HEK293T (cell line): ENCODE measurements at regions not wholly inside any gene's neighbourhood (a gene's known extent, or its start where the extent isn't known, plus 50 kb on each side); places are given as distances from the start of the nearest gene placed in this dataset.
"Not testable (repeated sequence)": the region's sequence is repeated elsewhere in the genome, so short reads cannot be mapped to it uniquely, and the experiment has no call there.

Experiments used
- CTCF ChIA-PET: fragments of 350-600 bp; formaldehyde crosslinking; extraction: SDS; loops from one replicate; lab custom pipeline; 2021; ENCODE audit warnings: antibody characterized with exemption, inconsistent platforms; lab: Yijun Ruan, JAX
- POLR2A ChIA-PET: fragments of 350-600 bp; formaldehyde crosslinking; extraction: SDS; loops from one replicate; lab custom pipeline; 2020; ENCODE audit warnings: antibody characterized with exemption, inconsistent platforms; lab: Yijun Ruan, JAX
- DNase-seq: peaks from one replicate; pipeline ENCODE4 v3.0.0; 2012; ENCODE audit warnings: mixed read lengths; ENCODE audit errors: extremely low spot score
- ARNT ChIP-seq: fragments of 450-650 bp; IDR thresholded peaks from 2 replicates; pipeline ENCODE4 v1.6.1; 2017; ENCODE audit warnings: mild to moderate bottlenecking
- BHLHE40 ChIP-seq: fragments of 450-650 bp; IDR thresholded peaks from 2 replicates; pipeline ENCODE4 v1.6.1; 2016; ENCODE audit warnings: mild to moderate bottlenecking, moderate library complexity, borderline replicate concordance
- CTBP1 ChIP-seq: fragments of 450-650 bp; IDR thresholded peaks from 2 replicates; pipeline ENCODE4 v1.6.1; 2016; ENCODE audit warnings: borderline replicate concordance
- ELF4 ChIP-seq: fragments of 450-650 bp; IDR thresholded peaks from 2 replicates; pipeline ENCODE4 v1.6.1; 2017; ENCODE audit warnings: antibody characterized with exemption
- FOXA1 ChIP-seq: fragments of 450-650 bp; IDR thresholded peaks from 2 replicates; pipeline ENCODE4 v1.6.1; 2016; ENCODE audit warnings: mild to moderate bottlenecking
- FOXK2 ChIP-seq: fragments of 450-650 bp; IDR thresholded peaks from 2 replicates; pipeline ENCODE4 v1.6.1; 2016; ENCODE audit warnings: mild to moderate bottlenecking
- FOXM1 ChIP-seq: fragments of 450-650 bp; IDR thresholded peaks from 2 replicates; pipeline ENCODE4 v1.6.1; 2017; ENCODE audit warnings: mild to moderate bottlenecking, borderline replicate concordance
- HDGF ChIP-seq: fragments of 450-650 bp; IDR thresholded peaks from 2 replicates; pipeline ENCODE4 v1.6.1; 2017; ENCODE audit warnings: antibody characterized with exemption, borderline replicate concordance
- L3MBTL2 ChIP-seq: fragments of 450-650 bp; conservative IDR thresholded peaks from 2 replicates; pipeline ENCODE4 v1.6.1; 2016; ENCODE audit warnings: mild to moderate bottlenecking
- LEF1 ChIP-seq: fragments of 450-650 bp; IDR thresholded peaks from 2 replicates; pipeline ENCODE4 v1.6.1; 2017; ENCODE audit warnings: mild to moderate bottlenecking, borderline replicate concordance
- NFRKB ChIP-seq: fragments of 450-650 bp; IDR thresholded peaks from 2 replicates; pipeline ENCODE4 v1.6.1; 2016; ENCODE audit warnings: mild to moderate bottlenecking, moderate library complexity
- SP1 ChIP-seq: fragments of 450-650 bp; IDR thresholded peaks from 2 replicates; pipeline ENCODE4 v1.6.1; 2017
- SUZ12 ChIP-seq: fragments of 450-650 bp; IDR thresholded peaks from 2 replicates; pipeline ENCODE4 v1.6.1; 2016; ENCODE audit warnings: mild to moderate bottlenecking
- TARDBP ChIP-seq: fragments of 450-650 bp; IDR thresholded peaks from 2 replicates; pipeline ENCODE4 v1.6.1; 2016
- ZNF384 ChIP-seq: fragments of 450-650 bp; IDR thresholded peaks from 2 replicates; pipeline ENCODE4 v1.6.1; 2016
- TF ChIP-seq, protein P1 (sequence below): fragments of 450-650 bp; IDR thresholded peaks from 2 replicates; pipeline ENCODE4 v1.6.1; 2016

GRCh38 chr2:89849731-89850130 lies 1158.3 kb downstream of the RPIA start:
- ChIA-PET CTCF (no interaction called here), POLR2A (no interaction called here)
- no peak for TF ChIP-seq ZNF384
- no peak for DNase-seq

DNA sequence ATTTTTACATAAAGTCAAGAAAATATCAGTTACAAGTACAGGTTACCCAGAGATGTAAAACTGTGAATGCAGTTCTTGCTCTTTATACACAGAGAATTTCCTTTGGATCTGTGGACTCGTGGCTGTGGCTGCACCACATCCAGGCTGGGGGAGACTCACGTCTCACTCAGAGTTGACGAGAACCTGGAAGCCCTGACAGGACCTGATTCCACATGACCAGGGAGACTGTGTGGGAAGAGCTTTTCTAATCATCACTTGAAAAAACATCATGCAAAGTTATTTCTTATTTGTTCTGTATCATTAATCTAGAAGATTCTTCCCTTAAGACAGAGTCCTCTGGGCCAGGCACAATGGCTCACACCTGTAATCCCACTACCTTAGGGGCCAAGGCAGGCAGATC lies 1159.0 kb downstream of the RPIA start:
- ChIA-PET CTCF (no interaction called here), POLR2A (no interaction called here)
- TF ChIP-seq FOXK2 (no peak), SUZ12 (no peak), ELF4 (no peak), TARDBP (no peak), FOXM1 (no peak), HDGF (no peak), SP1 (no peak), BHLHE40 (no peak), LEF1 (no peak)
- TF ChIP-seq, protein P1, sequence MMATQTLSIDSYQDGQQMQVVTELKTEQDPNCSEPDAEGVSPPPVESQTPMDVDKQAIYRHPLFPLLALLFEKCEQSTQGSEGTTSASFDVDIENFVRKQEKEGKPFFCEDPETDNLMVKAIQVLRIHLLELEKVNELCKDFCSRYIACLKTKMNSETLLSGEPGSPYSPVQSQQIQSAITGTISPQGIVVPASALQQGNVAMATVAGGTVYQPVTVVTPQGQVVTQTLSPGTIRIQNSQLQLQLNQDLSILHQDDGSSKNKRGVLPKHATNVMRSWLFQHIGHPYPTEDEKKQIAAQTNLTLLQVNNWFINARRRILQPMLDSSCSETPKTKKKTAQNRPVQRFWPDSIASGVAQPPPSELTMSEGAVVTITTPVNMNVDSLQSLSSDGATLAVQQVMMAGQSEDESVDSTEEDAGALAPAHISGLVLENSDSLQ = no peak
- no peak for DNase-seq

DNA sequence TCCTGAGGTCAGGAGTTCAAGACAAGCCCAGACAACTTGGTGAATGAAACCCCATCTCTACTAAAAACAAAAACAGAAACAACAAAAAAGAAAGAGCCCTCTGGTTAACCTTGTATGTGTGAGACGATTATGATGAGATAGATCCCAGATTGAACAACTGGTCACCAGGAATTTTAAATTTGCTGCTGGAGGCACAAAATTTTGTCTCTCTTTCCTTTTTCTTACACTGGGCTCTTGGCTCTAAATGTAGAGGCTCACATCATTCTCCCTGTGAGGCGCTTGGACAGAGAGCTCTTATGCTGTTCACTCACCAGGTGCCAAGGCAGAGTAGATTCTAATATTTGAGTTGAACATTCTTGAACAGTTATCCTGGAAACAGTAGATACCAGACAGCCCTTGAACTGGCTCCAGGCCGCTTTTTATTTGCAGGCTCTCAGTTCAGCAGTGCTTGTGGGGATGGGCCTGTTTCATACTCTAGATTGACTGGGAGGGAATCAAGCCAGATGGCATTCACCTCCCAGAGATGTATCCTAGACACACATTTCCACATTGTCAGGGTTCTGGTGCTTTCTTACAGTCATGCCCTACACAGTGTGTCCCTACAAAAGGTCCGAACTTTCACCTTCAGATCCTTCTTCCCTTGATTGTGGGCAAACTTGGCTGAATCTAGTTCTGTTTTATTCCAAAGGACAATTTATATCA lies 1159.6 kb downstream of the RPIA start:
- no peak for DNase-seq
- ChIA-PET POLR2A (no interaction called here), CTCF (no interaction called here)
- TF ChIP-seq NFRKB (no peak), CTBP1 (no peak), ZNF384 (no peak), FOXA1 (no peak), L3MBTL2 (no peak), FOXM1 (no peak), BHLHE40 (no peak), ARNT (no peak), FOXK2 (no peak), HDGF (no peak), SUZ12 (no peak), TARDBP (no peak), ELF4 (no peak), SP1 (no peak)
- TF ChIP-seq, protein P1 = no peak

DNA sequence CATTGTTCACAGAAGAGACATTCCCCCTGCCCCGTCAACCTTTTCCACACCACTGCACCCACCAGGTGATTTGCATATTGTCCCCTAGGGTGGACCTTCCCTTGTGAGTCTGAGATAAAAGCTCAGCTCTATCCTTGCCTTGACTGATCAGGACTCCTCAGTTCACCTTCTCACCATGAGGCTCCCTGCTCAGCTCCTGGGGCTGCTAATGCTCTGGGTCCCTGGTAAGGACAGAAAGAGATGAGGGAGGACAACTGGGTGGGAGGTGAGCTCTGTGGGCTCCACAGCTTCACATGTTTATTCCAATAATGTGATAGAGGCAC lies 1160.1 kb downstream of the RPIA start:
- ChIA-PET CTCF (no interaction called here), POLR2A (no interaction called here)
- no peak for DNase-seq
- no peak for TF ChIP-seq FOXA1
- TF ChIP-seq NFRKB = no peak

DNA sequence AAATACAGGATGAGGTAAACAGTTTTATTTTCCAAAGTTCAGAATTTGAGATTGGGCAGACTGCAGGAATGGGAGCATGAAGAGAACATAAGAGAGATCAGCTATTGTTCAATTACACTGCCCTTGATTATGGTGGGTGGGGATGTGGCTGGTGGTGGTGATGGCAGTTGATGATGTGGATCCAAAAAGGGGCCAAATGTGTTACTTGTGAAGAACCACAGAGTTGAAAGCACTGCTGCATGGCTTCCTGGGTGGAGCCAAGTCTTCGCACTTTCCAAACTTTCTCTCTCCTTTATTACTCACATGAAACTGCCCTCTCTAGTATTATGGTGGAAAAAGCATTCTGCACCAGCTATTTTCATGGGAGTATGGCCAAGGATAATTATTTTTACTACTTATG lies 1162.0 kb downstream of the RPIA start:
- CTCF ChIA-PET, DNase-seq, POLR2A ChIA-PET: not testable (repeated sequence)

DNA sequence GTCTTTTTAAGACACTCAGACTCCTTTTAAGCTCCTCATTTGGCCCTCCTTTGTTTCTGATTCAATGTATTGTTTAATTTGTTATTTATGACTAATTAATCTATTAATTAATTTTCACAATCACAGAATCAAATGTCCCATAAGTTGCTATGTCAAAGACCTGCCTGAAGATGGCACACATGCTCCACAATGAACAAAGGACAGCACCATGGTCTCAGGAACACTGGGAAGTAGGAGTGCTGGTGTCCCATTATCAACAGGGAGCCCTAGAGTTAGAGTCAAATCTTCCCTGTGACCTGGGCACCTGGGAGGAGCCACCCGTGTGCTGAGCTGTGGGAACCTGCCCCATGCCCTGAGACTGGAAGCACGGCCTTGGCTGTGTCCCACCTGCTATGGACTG lies 1164.3 kb downstream of the RPIA start:
- DNase-seq, POLR2A ChIA-PET, CTCF ChIA-PET: not testable (repeated sequence)

DNA sequence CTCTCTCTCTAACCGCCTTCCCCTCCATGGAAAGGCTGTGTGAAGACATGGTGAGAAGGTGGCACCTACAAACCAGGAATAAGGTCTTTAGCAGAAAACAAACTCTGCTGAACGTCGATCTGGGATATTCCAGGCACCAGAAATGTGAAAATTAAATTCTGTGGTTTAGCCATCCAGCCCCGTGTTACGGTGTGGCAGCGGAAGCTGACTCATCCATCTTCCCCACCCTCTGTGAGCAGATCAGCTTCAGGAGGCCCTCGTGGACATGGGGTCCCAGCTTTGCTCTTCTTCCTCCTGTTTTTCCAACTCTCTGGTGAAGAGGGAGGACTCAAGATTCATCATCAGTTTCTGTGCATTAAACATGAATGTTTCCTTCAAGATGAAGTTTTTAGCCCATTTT lies 1164.8 kb downstream of the RPIA start:
- CTCF ChIA-PET, DNase-seq, POLR2A ChIA-PET: not testable (repeated sequence)

DNA sequence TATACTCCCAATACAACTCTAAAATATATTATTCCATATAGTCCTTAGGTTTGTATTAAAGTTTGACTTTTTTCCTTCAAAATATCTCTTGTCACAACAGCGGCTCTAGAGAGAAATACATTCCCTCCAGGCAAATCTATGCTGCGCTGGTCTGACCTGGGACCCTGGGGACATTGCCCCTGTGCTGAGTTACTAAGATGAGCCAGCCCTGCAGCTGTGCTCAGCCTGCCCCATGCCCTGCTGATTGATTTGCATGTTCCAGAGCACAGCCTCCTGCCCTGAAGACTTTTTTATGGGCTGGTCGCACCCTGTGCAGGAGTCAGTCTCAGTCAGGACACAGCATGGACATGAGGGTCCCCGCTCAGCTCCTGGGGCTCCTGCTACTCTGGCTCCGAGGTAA lies 1170.7 kb downstream of the RPIA start:
- POLR2A ChIA-PET, CTCF ChIA-PET, DNase-seq: not testable (repeated sequence)

DNA sequence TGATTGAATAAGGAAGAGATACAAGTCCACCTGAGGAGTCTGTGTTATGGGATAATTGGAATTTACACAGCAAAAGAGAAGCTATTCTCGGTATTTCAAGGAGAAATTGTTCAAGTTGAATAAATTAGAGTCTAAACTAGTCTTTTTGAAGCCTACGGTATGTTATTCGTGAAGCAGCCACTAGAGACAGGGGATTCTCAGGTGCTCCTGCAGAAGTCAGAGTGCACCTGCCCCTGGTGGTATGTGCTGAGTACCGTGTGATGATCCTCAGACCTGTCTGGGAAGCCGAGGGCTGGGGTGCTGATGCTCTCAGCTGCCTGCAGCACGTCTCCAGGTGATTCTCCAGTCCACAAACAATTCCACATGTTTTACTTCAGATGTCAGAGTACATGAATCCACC lies 1171.7 kb downstream of the RPIA start:
- POLR2A ChIA-PET, DNase-seq, CTCF ChIA-PET: not testable (repeated sequence)

- DNase-seq, CTCF ChIA-PET, POLR2A ChIA-PET: not testable (repeated sequence)
Observed at GRCh38 chr2:89874810-89875595, 1183.5 kb downstream of the RPIA start.

DNA sequence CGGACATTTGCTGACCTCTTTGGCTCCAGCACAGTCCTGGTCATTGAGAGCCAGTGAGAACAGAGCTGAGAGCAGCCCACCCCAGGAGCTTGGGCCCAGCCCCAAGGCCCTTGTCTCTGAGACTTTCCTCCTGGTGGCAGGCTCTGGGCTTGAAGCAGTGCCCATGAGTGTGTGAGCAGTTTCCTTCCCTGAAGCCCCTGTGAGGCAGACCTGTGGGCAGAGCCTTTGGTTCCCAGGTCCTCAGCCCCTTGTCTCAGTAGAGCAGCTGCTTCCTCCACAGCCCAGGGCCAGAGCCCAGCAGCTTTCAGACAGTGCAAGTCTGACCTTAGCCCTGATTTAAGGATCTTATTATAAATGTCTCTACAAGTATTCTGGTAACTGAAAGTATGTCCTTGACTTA lies 1185.0 kb downstream of the RPIA start:
- CTCF ChIA-PET, POLR2A ChIA-PET, DNase-seq: not testable (repeated sequence)

- DNase-seq, CTCF ChIA-PET, POLR2A ChIA-PET: not testable (repeated sequence)
Observed at GRCh38 chr2:89876878-89877277, 1185.4 kb downstream of the RPIA start.

GRCh38 chr2:89882880-89883279 lies 1191.4 kb downstream of the RPIA start:
- POLR2A ChIA-PET, CTCF ChIA-PET, DNase-seq: not testable (repeated sequence)
